Heart right ventricle (tissue), 16 donors: ENCODE measurements at regions not wholly inside any gene's neighbourhood (a gene's known extent, or its start where the extent isn't known, plus 50 kb on each side); places are given as distances from the start of the nearest gene placed in this dataset.

Experiments used
- ATAC-seq, 8 donors: fragments of 200-7000 bp; cut with Tn5 transposase; one replicate each; pipeline ENCODE4 v1.9.1; 2020; ENCODE audit warnings: mild to moderate bottlenecking in 8 of 8, moderate library complexity in 8 of 8, moderate number of reproducible peaks in 1 of 8
- DNase-seq, 2 donors: peaks; one replicate each; pipeline ENCODE4 v3.0.0-alpha.2; 2020
- H3K27ac ChIP-seq, 10 donors: fragments of 200-600 bp; sonication (generic) in 2 of 10; one replicate each; pipeline versions ENCODE4 v1.5.0 to v1.8.0; 2020 to 2022; ENCODE audit warnings: mild to moderate bottlenecking in 3 of 10
- H3K27me3 ChIP-seq, 7 donors: fragments of 200-600 bp; one replicate each; pipeline ENCODE4 v1.8.0; 2021 to 2022; ENCODE audit warnings: mild to moderate bottlenecking in 2 of 7
- H3K36me3 ChIP-seq, 9 donors: fragments of 200-600 bp; sonication (generic) in 1 of 9; one replicate each; pipeline versions ENCODE4 v1.5.0 to v1.8.0; 2020 to 2022; ENCODE audit warnings: mild to moderate bottlenecking in 2 of 9
- H3K4me1 ChIP-seq, 9 donors: fragments of 200-600 bp; sonication (generic) in 1 of 9; one replicate each; pipeline versions ENCODE4 v1.5.0 to v1.8.0; 2020 to 2022; ENCODE audit warnings: mild to moderate bottlenecking in 4 of 9
- H3K4me3 ChIP-seq, 10 donors: fragments of 200-600 bp; sonication (generic) in 2 of 10; one replicate each; pipeline versions ENCODE4 v1.5.0 to v1.8.0; 2020 to 2022; ENCODE audit warnings: mild to moderate bottlenecking in 7 of 10, moderate library complexity in 2 of 10
- H3K9me3 ChIP-seq, 11 donors: fragments of 200-600 bp in 10 of 11; sonication (generic) in 2 of 11; one replicate each; pipeline versions ENCODE4 v1.5.0 to v1.8.0; 2013 to 2022; ENCODE audit warnings: mild to moderate bottlenecking in 2 of 11, control low read depth in 1 of 11, moderate library complexity in 1 of 11
- WGBS, 2 donors: extraction: QIAGEN DNeasy Blood & Tissue Kit; methylation state at CpG; one replicate each; pipeline ENCODE4 v1.1.7; 2013; ENCODE audit warnings: inconsistent platforms in 1 of 2; 5-methylcytosine and 5-hydroxymethylcytosine counted together
- intact Hi-C, 10 donors: fragments of 100-400 bp; cut with DNase I; formaldehyde crosslinking; loops; one replicate each; pipeline versions ENCODE4 v1.11.1 to v1.14.2; 2022
- TF ChIP-seq, protein P1 (sequence below), 9 donors: fragments of 200-600 bp; sonication (generic) in 2 of 9; IDR thresholded peaks; one replicate each; pipeline versions ENCODE4 v1.5.0 to v1.8.0; 2021 to 2022; ENCODE audit warnings: antibody characterized with exemption in 9 of 9, mild to moderate bottlenecking in 5 of 9, moderate library complexity in 1 of 9
- donor health status: Arrhythmogenic right ventricular cardiomyopathy.
- donor health status: ischemic (EF 13 %, LVEDD 7.1; RV severe dilation, severe dysfunction).
- donor health status: healthy with polysubstance abuse.
- donor health status: DM: no; HTN: yes; CAD: no.
- donor health status: DM: no; HTN: no; CAD: no.
- donor health status: ischemic (EF 25% LVEDD 6.9; RV normal size, moderate dysfunction).
- donor health status: ischemic (EF 25% LVEDD 5.7; RV mildly dilated, moderate dysfunction).
- donor health status: healthy.
- donor health status: DM: yes; HTN: yes; CAD: no.
- donor health status: Ischemic cardiomyopathy.
- donor health status: ischemic (EF 35%, LVEDD 5.7; RV mildly dilated, moderate dysfunction).
- donor health status: nonischemic (EF 11% LVEDD 7.7; RV severe dilation, severe dysfunction).
- donor health status: DM: yes; HTN: yes; CAD: no.
- donor health status: PGD.
- donor health status: ischemic (EF 29% LVEDD 5.4; RV normal size, mild dysfunction).
- donor health status: nonischemic (EF 23%, LVEDD 6.1; RV moderate dilation, normal function).

DNA sequence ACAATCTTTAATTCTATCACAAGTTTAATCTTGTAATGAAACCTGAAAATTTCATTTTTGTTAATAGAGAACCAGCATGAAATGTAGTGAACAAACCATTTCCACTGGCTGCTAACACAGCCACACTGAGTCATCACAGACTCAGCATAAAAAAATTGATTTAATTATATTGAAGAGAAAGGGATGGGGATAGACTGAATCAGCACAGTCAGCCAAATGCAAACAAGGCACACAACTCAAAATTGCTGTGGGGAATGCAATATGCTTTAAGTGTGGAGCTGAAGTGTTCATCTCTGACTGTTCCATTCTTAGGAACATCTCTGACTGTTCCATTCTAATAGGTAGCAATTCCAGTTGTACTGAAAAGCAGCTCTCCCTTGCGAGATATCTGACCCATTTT is 299.8 kb downstream of the MRPL39 start:
- TF ChIP-seq, protein P1, sequence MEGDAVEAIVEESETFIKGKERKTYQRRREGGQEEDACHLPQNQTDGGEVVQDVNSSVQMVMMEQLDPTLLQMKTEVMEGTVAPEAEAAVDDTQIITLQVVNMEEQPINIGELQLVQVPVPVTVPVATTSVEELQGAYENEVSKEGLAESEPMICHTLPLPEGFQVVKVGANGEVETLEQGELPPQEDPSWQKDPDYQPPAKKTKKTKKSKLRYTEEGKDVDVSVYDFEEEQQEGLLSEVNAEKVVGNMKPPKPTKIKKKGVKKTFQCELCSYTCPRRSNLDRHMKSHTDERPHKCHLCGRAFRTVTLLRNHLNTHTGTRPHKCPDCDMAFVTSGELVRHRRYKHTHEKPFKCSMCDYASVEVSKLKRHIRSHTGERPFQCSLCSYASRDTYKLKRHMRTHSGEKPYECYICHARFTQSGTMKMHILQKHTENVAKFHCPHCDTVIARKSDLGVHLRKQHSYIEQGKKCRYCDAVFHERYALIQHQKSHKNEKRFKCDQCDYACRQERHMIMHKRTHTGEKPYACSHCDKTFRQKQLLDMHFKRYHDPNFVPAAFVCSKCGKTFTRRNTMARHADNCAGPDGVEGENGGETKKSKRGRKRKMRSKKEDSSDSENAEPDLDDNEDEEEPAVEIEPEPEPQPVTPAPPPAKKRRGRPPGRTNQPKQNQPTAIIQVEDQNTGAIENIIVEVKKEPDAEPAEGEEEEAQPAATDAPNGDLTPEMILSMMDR (IDR thresholded peaks at IDR 0.05) = no peak
- Histone ChIP-seq H3K27me3 (no peaks in the 10 kb centered on the region), H3K9me3 (peaks cover 0 to 35% (median 12%) of the 10 kb centered on the region in 11 donors), H3K36me3 (no peaks in the 10 kb centered on the region), H3K4me1 (no peaks in the 10 kb centered on the region), H3K4me3 (no peak overlapping the region), H3K27ac (no peak overlapping the region)
- intact Hi-C loops = no loop called here
- 73 to 84% methylated on average over 1 of the region's 1 CpG for WGBS, 2 donors
- ATAC-seq (no peak), DNase-seq (no peak)

DNA sequence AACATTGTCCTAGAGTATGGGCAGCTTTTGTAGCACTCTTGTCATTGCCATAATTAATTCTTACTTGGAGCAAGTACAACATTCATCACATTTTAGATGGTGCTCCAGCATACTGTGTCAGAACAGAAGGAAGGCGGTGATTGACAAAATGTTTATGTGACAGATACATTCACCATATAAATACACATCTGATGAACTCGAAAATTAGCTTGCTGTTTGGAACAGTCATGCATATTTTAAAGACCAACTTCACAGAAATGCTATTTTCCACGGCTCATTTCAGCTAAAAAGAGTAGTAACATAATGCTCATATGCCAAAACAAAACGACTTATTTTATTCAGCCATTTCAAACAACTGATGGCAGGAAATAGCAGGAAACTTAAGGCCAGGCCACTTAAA is 302.7 kb downstream of the MRPL39 start:
- ATAC-seq (no peak), DNase-seq (no peak)
- Histone ChIP-seq H3K4me3 (no peak overlapping the region), H3K9me3 (peaks cover 0 to 18% (median 8%) of the 10 kb centered on the region in 11 donors), H3K27ac (no peak overlapping the region), H3K27me3 (no peaks in the 10 kb centered on the region), H3K36me3 (no peaks in the 10 kb centered on the region), H3K4me1 (no peaks in the 10 kb centered on the region)
- intact Hi-C loops = no loop called here
- TF ChIP-seq, protein P1 (IDR thresholded peaks at IDR 0.05) = no peak
- WGBS, 2 donors = 62 to 66% methylated on average over 4 of the region's 4 CpGs

DNA sequence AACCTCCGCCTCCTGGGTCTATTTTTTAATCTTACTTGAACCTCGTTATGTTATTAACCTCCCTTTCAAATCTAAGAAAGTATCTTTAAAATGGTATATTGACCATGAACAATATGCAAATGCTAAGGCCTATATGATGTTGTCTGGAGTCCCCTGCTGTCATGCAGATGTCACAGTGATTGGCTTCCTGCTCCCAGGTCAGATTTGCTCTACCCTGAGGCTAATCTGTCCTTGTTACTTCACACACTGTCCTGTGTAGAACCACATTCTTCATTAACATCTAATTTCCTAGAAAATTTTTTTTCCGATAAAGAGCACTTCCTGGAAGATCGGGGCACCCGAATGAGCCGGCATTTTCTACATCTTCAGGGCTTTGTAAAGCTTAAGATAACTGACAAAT is 306.6 kb downstream of the MRPL39 start:
- Histone ChIP-seq H3K27me3 (no peaks in the 10 kb centered on the region), H3K36me3 (no peaks in the 10 kb centered on the region), H3K9me3 (peaks cover 0 to 4% (median 0%) of the 10 kb centered on the region in 11 donors), H3K4me1 (no peaks in the 10 kb centered on the region), H3K4me3 (no peak overlapping the region), H3K27ac (no peak overlapping the region)
- WGBS, 2 donors = 78 to 81% methylated on average over 6 of the region's 6 CpGs
- ATAC-seq (no peak), DNase-seq (no peak)
- TF ChIP-seq, protein P1 (IDR thresholded peaks at IDR 0.05) = no peak
- intact Hi-C loops = no loop called here

DNA sequence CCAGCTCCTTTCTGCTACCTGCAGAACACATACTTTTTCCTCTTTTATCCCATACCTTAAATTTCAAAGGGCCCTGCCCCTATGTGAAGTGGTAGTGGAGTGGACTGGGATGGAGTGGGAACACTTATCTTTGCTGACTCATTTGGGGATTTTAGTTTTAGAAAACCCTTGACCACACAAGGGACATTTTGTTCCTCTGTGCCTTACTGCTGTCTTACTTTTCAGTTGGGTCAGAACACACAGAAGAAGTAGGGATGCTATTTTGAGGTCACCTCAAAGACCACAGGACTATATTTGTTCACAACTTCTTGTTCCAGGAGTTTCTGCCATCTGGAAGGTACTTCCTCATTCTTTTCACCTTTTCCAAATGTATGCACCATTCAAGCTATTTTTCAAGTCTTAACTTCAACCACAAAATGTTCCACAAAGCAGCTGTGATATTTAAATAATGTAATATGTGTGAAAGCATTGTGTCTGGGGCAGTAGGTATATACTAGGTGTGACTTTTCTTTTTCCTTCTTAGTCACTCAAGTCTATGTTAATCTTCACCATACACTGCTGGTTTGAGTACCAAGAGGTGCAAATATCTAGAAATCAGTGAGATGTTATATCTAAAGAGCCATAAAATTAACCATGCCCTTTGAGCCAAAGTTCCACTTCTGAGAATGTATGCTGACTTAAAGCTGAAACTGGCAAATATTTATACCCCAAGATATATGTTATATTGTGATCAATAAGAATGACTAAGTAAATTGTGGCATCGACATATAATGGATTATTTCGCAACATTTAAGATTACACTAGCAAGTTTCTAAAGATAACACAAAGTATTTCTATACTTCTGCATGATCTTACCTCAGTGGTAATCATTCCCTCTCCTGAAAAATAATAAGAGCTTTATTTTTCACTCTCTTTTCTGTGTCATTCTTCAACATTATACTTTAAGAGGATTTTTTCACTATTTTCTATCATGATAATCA is 308.5 kb downstream of the MRPL39 start:
- H3K9me3 ChIP-seq = peaks cover 0 to 4% (median 0%) of the 10 kb centered on the region in 11 donors
- no peaks in the 10 kb centered on the region for H3K27me3 ChIP-seq
- no peaks in the 10 kb centered on the region for H3K36me3 ChIP-seq
- intact Hi-C loops = no loop called here
- H3K4me3 ChIP-seq = no peak overlapping the region
- H3K27ac ChIP-seq = no peak overlapping the region
- no peaks in the 10 kb centered on the region for H3K4me1 ChIP-seq
- TF ChIP-seq, protein P1 (IDR thresholded peaks at IDR 0.05) = no peak
- WGBS, 2 donors = 81 to 83% methylated on average over 2 of the region's 2 CpGs
- DNase-seq (no peak), ATAC-seq (no peak)
